ENCODE measurements at regions not wholly inside any gene's neighbourhood (a gene's known extent, or its start where the extent isn't known, plus 50 kb on each side); places are given as distances from the start of the nearest gene placed in this dataset.

DNA sequence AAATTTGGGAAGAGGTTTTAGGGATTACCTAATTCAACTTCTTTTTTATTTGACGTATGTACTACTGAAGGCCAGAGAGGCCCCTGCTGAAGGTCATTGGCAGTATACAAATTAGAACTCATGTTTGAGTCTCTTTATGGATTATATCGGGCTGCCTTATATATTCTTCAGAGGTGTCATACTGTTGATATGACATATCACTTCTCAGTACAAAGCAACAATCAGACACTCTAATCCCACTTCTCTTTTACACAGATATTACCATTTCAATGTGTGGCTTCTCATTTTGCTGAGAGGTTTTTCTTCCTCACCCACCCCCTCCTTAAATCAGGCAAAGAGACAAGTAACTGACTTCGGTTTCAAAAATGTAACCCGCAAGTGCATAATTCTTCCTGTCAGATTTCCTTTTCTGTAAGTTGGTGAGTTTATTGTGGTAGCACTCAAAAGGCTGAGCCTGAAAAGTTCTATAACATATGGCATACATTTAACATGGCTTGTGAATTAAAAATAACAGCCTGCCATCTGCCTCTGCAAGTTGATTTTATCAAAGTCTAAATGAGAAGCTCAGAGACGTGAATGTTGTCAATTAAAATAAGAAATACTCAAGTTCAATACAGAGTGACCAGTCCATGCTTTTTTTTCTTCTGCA lies 163.6 kb upstream of the RORB start:
- TF ChIP-seq, protein P1, sequence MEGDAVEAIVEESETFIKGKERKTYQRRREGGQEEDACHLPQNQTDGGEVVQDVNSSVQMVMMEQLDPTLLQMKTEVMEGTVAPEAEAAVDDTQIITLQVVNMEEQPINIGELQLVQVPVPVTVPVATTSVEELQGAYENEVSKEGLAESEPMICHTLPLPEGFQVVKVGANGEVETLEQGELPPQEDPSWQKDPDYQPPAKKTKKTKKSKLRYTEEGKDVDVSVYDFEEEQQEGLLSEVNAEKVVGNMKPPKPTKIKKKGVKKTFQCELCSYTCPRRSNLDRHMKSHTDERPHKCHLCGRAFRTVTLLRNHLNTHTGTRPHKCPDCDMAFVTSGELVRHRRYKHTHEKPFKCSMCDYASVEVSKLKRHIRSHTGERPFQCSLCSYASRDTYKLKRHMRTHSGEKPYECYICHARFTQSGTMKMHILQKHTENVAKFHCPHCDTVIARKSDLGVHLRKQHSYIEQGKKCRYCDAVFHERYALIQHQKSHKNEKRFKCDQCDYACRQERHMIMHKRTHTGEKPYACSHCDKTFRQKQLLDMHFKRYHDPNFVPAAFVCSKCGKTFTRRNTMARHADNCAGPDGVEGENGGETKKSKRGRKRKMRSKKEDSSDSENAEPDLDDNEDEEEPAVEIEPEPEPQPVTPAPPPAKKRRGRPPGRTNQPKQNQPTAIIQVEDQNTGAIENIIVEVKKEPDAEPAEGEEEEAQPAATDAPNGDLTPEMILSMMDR (conservative IDR thresholded peaks at IDR 0.05; ENCODE audit: low read length), result no peak
- TF ChIP-seq EZH2phosphoT487 (IDR thresholded peaks at IDR 0.05; ENCODE audit: borderline replicate concordance, low read depth, low read length), result no peak

All from OCI-LY7 (cell line).